SK-N-SH (cell line): ENCODE measurements at regions not wholly inside any gene's neighbourhood (a gene's known extent, or its start where the extent isn't known, plus 50 kb on each side); places are given as distances from the start of the nearest gene placed in this dataset.

Experiments used
- CTCF ChIA-PET: fragments of 300-600, 350-600 bp; formaldehyde crosslinking; extraction: SDS; loops from one replicate; lab custom pipeline; 2021; lab: Yijun Ruan, JAX
- POLR2A ChIA-PET: fragments of 350-600 bp; sonication (Branson Sonifier 250); formaldehyde crosslinking; extraction: SDS; loops from one replicate; lab custom pipeline; 2020; ENCODE audit warnings: antibody characterized with exemption, inconsistent platforms; lab: Yijun Ruan, JAX
- DNase-seq: peaks from one replicate; pipeline ENCODE4 v3.0.0; 2012
- H2AFZ ChIP-seq: fragments of 200-600 bp; sonication (generic); 2 replicates; pipeline ENCODE4 v1.8.1; 2016; ENCODE audit warnings: antibody characterized with exemption, mild to moderate bottlenecking, low read depth
- H3F3A ChIP-seq: fragments of 200-600 bp; sonication (generic); replicated peaks from 2 replicates; pipeline ENCODE3; 2016; ENCODE audit warnings: antibody characterized with exemption, mild to moderate bottlenecking; ENCODE audit not compliant: insufficient read depth
- H3K27ac ChIP-seq, 2 experiments: fragments of 200-500 bp in 1 of 2; fragments of 200-600 bp in 1 of 2; sonication (Bioruptor generic) in 1 of 2; sonication (generic), shearing (Covaris generic) in 1 of 2; 2 replicates each; pipeline versions ENCODE4 v1.5.1 to v1.6.1; 2014 to 2016; ENCODE audit warnings: low read depth in 2 of 2, inconsistent platforms in 1 of 2, low read length in 1 of 2, mild to moderate bottlenecking in 1 of 2, mixed read lengths in 1 of 2
- H3K27me3 ChIP-seq: fragments of 200-600 bp; sonication (generic), shearing (Covaris generic); 2 replicates; pipeline ENCODE4 v1.6.1; 2016; ENCODE audit warnings: mixed run types; ENCODE audit not compliant: insufficient read depth
- H3K36me3 ChIP-seq, 2 experiments: fragments of 200-500 bp in 1 of 2; fragments of 200-600 bp in 1 of 2; sonication (Bioruptor generic) in 1 of 2; sonication (generic) in 1 of 2; replicated peaks in 1 of 2; 2 replicates each; pipeline versions ENCODE3 to v1.5.1; 2014 to 2016; ENCODE audit warnings: low read length in 1 of 2, mild to moderate bottlenecking in 1 of 2; ENCODE audit not compliant: insufficient read depth in 2 of 2, control insufficient read depth in 1 of 2
- H3K4me1 ChIP-seq, 2 experiments: fragments of 200-500 bp in 1 of 2; fragments of 200-600 bp in 1 of 2; sonication (Bioruptor generic) in 1 of 2; sonication (generic), shearing (Covaris generic) in 1 of 2; 2 replicates each; pipeline versions ENCODE4 v1.5.1 to v1.6.1; 2014 to 2016; ENCODE audit warnings: low read depth in 1 of 2, low read length in 1 of 2, mixed run types in 1 of 2; ENCODE audit not compliant: insufficient read depth in 2 of 2, control insufficient read depth in 1 of 2
- H3K4me2 ChIP-seq: fragments of 200-600 bp; sonication (generic), shearing (Covaris generic); 2 replicates; pipeline ENCODE4 v1.6.1; 2017; ENCODE audit warnings: mixed run types
- H3K4me3 ChIP-seq, 2 experiments: fragments of 200-500 bp in 1 of 2; fragments of 200-600 bp in 1 of 2; sonication (Bioruptor generic) in 1 of 2; sonication (generic), shearing (Covaris generic) in 1 of 2; 2 replicates each; pipeline versions ENCODE4 v1.5.1 to v1.8.1; 2014 to 2016; ENCODE audit warnings: low read depth in 2 of 2, inconsistent platforms in 1 of 2, low read length in 1 of 2, mild to moderate bottlenecking in 1 of 2, mixed read lengths in 1 of 2, moderate library complexity in 1 of 2
- H3K79me2 ChIP-seq: fragments of 200-600 bp; sonication (generic); 2 replicates; pipeline ENCODE4 v1.8.1; 2017; ENCODE audit warnings: mild to moderate bottlenecking; ENCODE audit not compliant: insufficient read depth
- H3K9ac ChIP-seq: fragments of 200-600 bp; sonication (generic); 2 replicates; pipeline ENCODE4 v1.6.1; 2017; ENCODE audit warnings: mixed run types
- H3K9me2 ChIP-seq: fragments of 200-600 bp; sonication (generic); 2 replicates; pipeline ENCODE4 v1.6.1; 2017; ENCODE audit warnings: mixed run types
- H3K9me3 ChIP-seq: fragments of 200-600 bp; sonication (generic); 2 replicates; pipeline ENCODE4 v1.6.1; 2017; ENCODE audit warnings: mixed run types, mild to moderate bottlenecking, moderate library complexity
- H4K20me1 ChIP-seq: fragments of 200-600 bp; sonication (generic); 2 replicates; pipeline ENCODE4 v1.6.1; 2017; ENCODE audit warnings: mild to moderate bottlenecking, mixed run types; ENCODE audit not compliant: insufficient read depth
- CTCF ChIP-seq: fragments of 200-600 bp; sonication (generic); IDR thresholded peaks from 2 replicates; pipeline ENCODE4 v1.6.1; 2017; ENCODE audit warnings: antibody characterized with exemption, mild to moderate bottlenecking, moderate library complexity
- ELF1 ChIP-seq: IDR thresholded peaks from 2 replicates; pipeline ENCODE4 v1.4.0; 2012
- EZH2phosphoT487 ChIP-seq: fragments of 200-600 bp; sonication (generic); IDR thresholded peaks from 2 replicates; pipeline ENCODE4 v1.6.1; 2017; ENCODE audit warnings: low read depth, mixed run types, mild to moderate bottlenecking, antibody characterized with exemption, moderate library complexity, borderline replicate concordance
- FOSL2 ChIP-seq: IDR thresholded peaks from 2 replicates; pipeline ENCODE4 v1.4.0; 2012; ENCODE audit warnings: low read depth, mild to moderate bottlenecking, moderate library complexity, borderline replicate concordance
- FOXJ3 ChIP-seq: sonication (generic); formaldehyde crosslinking; IDR thresholded peaks from 2 replicates; pipeline ENCODE4 v1.5.1; 2020; ENCODE audit warnings: mild to moderate bottlenecking, missing genetic modification reagents
- GATA2 ChIP-seq: sonication (generic); formaldehyde crosslinking; IDR thresholded peaks from 2 replicates; pipeline ENCODE4 v1.5.0; 2020; ENCODE audit warnings: mild to moderate bottlenecking, missing genetic modification reagents
- JUND ChIP-seq: IDR thresholded peaks from 2 replicates; pipeline ENCODE4 v1.4.0; 2012
- NFIC ChIP-seq: IDR thresholded peaks from 2 replicates; pipeline ENCODE4 v1.4.0; 2012; ENCODE audit warnings: borderline replicate concordance
- NRF1 ChIP-seq: IDR thresholded peaks from 2 replicates; pipeline ENCODE4 v1.6.1; 2012; ENCODE audit warnings: low read depth, mild to moderate bottlenecking, low read length
- PBX3 ChIP-seq: IDR thresholded peaks from 2 replicates; pipeline ENCODE4; 2012
- POLR2AphosphoS5 ChIP-seq: IDR thresholded peaks from 2 replicates; pipeline ENCODE4 v1.6.1; 2012; ENCODE audit warnings: low read depth, low read length
- RCOR1 ChIP-seq: fragments of 150-350 bp; IDR thresholded peaks from 2 replicates; pipeline ENCODE4 v1.6.1; 2017; ENCODE audit warnings: antibody characterized with exemption, low read length
- RFX5 ChIP-seq: IDR thresholded peaks from 2 replicates; pipeline ENCODE4 v1.6.1; 2012; ENCODE audit warnings: mild to moderate bottlenecking, improper control_type of control experiment, low read length
- USF2 ChIP-seq: fragments of 150-350 bp; IDR thresholded peaks from 2 replicates; pipeline ENCODE4 v1.6.1; 2017; ENCODE audit warnings: antibody characterized with exemption, low read length, low read depth, borderline replicate concordance
- YY1 ChIP-seq: IDR thresholded peaks from 2 replicates; pipeline ENCODE4 v1.4.0; 2012; ENCODE audit warnings: low read depth, mild to moderate bottlenecking
- WGBS: methylation state at CpG from one replicate; pipeline ENCODE4 v1.1.6; 2017; ENCODE audit warnings: low lambda C conversion rate; 5-methylcytosine and 5-hydroxymethylcytosine counted together

GRCh38 chr20:52826722-52827121 lies 145.4 kb upstream of the TSHZ2 start:
- TF ChIP-seq YY1 (no peak), RFX5 (no peak), CTCF (no peak), JUND (no peak), PBX3 (no peak), ELF1 (no peak), NRF1 (no peak), EZH2phosphoT487 (no peak), FOXJ3 (CRISPR knock-in tag) (no peak), GATA2 (no peak), FOSL2 (no peak), NFIC (no peak), POLR2AphosphoS5 (no peak)
- Histone ChIP-seq H3K4me2 (no peak overlapping the region), H3K27me3 (no peaks in the 10 kb centered on the region), H3F3A (no peaks in the 10 kb centered on the region), H3K79me2 (no peaks in the 10 kb centered on the region), H3K9me3 (no peaks in the 10 kb centered on the region), H3K9ac (no peak overlapping the region), H3K9me2 (no peaks in the 10 kb centered on the region), H3K27ac (no peak overlapping the region), H3K36me3 (no peaks in the 10 kb centered on the region), H4K20me1 (no peaks in the 10 kb centered on the region), H3K4me1 (no peaks in the 10 kb centered on the region), H3K4me3 (no peak overlapping the region), H2AFZ (no peak overlapping the region)
- POLR2A ChIA-PET = no interaction called here
- DNase-seq = no peak
- CTCF ChIA-PET = no interaction called here
- 53% methylated on average over 3 of the region's 3 CpGs for WGBS

- no peaks in the 10 kb centered on the region for H3K4me1 ChIP-seq
- no peaks in the 10 kb centered on the region for H3K36me3 ChIP-seq
- CTCF ChIA-PET = no interaction called here
- no peak overlapping the region for H2AFZ ChIP-seq
- WGBS = 29% methylated on average over 1 of the region's 1 CpG
- POLR2A ChIA-PET = no interaction called here
- no peak overlapping the region for H3K9ac ChIP-seq
- no peak overlapping the region for H3K4me2 ChIP-seq
- no peaks in the 10 kb centered on the region for H3K9me2 ChIP-seq
- H3F3A ChIP-seq = no peaks in the 10 kb centered on the region
- H3K27ac ChIP-seq = no peak overlapping the region
- H3K4me3 ChIP-seq = no peak overlapping the region
- no peak for DNase-seq
- no peaks in the 10 kb centered on the region for H3K9me3 ChIP-seq
- H4K20me1 ChIP-seq = no peaks in the 10 kb centered on the region
- no peaks in the 10 kb centered on the region for H3K27me3 ChIP-seq
- H3K79me2 ChIP-seq = no peaks in the 10 kb centered on the region
- TF ChIP-seq POLR2AphosphoS5 = no peak
- no peak for TF ChIP-seq GATA2
- no peak for TF ChIP-seq PBX3
- TF ChIP-seq NRF1 = no peak
- no peak for TF ChIP-seq FOXJ3 (CRISPR knock-in tag)
- TF ChIP-seq FOSL2 = no peak
- no peak for TF ChIP-seq CTCF
- TF ChIP-seq USF2 = no peak
- no peak for TF ChIP-seq RCOR1
These were observed 145.8 kb upstream of the TSHZ2 start for GRCh38 chr20:52826321-52826720.
